NCI-H1105 (cell line): ENCODE measurements at regions not wholly inside any gene's neighbourhood (a gene's known extent, or its start where the extent isn't known, plus 50 kb on each side); places are given as distances from the start of the nearest gene placed in this dataset.
"Not testable (repeated sequence)": the region's sequence is repeated elsewhere in the genome, so short reads cannot be mapped to it uniquely, and the experiment has no call there.

Experiments used
- DNase-seq: peaks from one replicate; lab custom pipeline; 2025; lab: John Stamatoyannopoulos, UW

GRCh38 chr15:31221936-31222515 lies 104.6 kb upstream of the KLF13 start:
- DNase-seq, result no peak

- DNase-seq, result no peak
Measured at GRCh38 chr15:31222773-31223341, 103.8 kb upstream of the KLF13 start.

DNA sequence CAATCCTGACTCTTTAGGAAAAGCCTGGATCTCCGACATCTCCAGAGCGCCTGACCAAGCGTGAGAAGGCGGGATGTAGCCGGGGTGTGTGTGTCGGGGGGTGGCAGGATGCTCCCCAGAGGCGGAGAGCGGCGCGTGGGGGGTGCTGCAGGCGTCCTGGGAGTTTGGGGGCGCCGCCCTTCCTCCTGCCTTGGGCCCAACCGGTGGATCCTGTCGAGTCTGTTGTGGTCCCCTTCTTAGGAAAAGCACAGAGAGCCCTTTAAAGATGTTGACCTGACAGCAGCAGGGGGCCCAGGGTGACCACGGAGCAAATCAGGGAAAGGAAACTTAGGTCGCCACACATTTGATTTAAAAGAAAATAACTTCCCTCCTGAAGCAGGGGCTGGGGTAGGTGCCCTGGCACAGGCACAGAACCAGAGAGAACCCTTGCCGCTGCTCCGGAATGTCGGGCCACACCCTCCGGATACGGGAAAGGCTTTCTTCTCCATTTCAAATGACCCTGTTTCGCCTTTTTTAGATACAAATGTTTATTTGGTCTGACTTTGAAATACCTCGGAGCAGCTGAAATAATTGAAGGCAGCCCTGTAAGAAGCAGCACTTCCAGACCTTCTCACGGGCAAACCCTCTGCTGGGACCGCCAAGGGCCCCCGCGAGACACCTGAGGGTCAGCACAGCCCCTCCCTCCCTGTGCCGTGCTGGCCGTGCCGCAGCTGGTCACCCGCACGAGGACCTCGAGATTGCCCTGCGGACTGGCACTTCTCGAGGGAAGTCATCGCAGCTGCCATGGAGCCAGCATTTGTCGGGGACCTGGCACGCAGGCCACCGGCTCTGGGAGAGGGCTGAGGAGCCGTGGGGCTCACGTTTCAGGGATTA lies 102.9 kb upstream of the KLF13 start:
- no peak for DNase-seq

- DNase-seq, result not testable (repeated sequence)
Measured at GRCh38 chr15:31224661-31225060, 102.0 kb upstream of the KLF13 start.

DNA sequence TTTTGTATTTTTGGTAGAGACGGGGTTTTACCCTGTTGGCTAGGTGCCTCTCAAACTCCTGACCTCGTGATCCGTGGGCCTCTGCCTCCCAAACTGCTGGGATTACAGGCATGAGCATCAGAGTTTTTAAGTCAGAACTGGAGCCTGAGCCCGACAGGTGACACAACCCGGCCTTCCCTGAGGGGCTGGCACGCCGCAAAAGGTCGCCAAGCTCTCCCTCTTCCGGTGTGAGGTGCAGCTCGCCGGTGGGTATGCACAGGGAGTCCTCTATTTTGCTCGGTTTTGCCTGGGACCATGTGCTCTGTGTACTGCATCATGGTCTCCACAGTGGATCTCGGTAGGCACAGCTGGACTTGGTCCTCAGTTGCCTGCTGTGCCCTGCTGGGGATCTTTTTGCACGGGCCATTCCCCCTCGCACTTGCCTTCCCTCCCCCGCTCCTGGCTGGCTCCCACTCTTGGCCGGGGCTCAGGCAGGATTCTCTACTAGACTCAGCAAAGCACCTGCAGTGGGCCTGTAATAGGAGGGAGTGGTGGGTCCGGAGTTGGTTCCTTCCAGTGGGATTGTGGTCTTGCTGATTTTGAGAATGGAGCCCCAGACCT lies 101.2 kb upstream of the KLF13 start:
- no peak for DNase-seq

DNA sequence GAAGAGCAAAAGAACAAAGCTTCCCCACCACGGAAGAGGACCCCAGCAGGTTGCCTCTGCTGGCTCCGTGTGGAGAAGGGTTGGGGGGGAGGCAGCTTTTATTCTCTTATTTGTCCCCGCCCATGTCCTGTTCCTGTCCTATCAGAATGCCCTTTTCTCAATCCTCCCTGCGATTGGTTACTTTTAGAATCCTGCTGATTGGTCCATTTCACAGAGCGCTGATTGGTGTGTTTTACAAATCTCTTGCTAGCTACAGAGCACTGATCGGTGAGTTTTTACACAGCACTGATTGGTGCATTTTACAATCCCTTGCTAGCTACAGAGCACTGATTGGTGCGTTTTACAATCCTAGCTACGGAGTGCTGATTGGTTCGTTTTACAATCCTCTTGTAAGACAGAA lies 100.6 kb upstream of the KLF13 start:
- no peak for DNase-seq

DNA sequence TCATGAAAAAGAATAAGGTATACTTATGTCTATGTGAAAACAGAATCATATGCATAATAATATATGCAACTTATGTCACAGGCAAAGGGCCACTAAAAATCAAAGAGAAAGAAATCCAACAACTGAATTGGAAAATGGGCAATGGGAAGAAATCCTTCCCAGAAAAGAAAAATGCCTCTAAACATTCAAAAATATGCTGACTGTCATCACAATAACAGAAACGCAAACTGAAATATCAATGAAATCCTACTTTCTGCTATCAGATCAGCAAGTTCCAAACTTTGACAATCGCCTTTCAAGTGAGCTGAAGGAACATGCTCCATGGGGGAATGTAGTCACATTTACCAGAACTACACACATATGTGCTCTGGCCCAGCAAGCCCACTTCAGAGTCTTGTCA lies 99.4 kb upstream of the KLF13 start:
- DNase-seq, result no peak

GRCh38 chr15:31228011-31228484 lies 98.6 kb upstream of the KLF13 start:
- no peak for DNase-seq

GRCh38 chr15:31228980-31229826 lies 97.4 kb upstream of the KLF13 start:
- DNase-seq, result no peak

DNA sequence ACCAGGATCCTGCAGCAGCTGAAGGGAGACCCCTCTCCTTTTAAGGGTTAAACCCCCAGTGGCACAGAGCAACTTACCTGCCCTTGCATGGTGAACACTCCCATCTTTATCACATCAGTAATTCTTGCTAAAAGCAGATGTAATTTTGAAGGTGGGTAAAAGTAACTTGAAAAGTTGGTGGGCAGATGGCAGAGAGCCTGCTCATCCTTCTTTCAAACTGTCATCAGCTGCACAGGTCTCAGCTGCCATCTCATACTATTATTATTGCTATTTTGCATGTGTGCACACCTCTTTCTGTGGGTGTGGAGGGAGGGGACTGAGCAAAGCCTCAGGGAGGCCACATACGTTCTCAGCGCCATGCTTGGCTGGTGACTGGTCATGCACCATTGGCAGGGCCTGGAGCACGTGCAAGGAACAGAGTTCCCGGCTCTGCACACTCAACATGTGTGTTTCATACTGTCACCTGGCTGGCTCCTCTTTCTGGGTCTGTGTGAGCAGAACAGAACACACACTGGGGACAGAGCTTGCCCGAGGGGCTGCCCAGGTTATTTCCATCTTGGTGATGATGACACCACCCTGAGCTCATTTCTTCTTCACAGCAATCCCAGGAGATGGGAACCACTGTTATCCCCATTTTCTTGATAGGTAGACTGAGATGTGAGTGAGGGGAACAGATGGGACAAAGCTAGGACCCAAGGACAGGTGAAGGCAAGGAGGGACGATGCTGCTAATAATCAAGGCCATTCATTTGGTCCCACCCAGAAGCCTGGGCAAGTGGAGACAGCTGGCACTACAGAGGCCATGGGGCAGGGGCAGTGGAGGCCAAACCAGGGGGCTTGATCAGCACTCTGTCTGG lies 95.8 kb upstream of the KLF13 start:
- DNase-seq, result no peak

DNA sequence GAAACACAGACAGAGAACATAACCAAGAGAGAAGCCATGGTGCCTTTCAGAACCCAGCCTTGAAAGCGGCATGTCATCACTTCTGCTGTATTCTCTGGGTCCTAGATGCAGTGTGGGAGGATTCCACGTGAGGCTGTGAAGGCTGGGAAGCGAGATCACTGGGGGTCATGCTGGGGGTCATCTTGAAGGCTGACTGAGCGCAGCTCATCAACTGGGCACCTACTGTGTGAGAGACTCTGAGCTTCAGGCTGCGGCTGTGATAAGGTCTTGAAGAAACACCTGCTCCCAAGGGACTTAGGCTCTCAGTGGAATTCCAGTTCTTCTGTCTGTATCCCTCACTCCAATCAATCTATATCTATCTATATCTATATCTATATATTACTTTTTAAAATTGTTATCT lies 91.8 kb upstream of the KLF13 start:
- DNase-seq, result no peak

GRCh38 chr15:31235311-31236183 lies 91.1 kb upstream of the KLF13 start:
- DNase-seq, result peak; percentile 83

- DNase-seq, result peak; percentile 72
Measured at GRCh38 chr15:31236184-31237042, 90.2 kb upstream of the KLF13 start.

GRCh38 chr15:31237043-31237324 lies 89.7 kb upstream of the KLF13 start:
- no peak for DNase-seq

GRCh38 chr15:31238906-31239305 lies 87.7 kb upstream of the KLF13 start:
- DNase-seq, result no peak

DNA sequence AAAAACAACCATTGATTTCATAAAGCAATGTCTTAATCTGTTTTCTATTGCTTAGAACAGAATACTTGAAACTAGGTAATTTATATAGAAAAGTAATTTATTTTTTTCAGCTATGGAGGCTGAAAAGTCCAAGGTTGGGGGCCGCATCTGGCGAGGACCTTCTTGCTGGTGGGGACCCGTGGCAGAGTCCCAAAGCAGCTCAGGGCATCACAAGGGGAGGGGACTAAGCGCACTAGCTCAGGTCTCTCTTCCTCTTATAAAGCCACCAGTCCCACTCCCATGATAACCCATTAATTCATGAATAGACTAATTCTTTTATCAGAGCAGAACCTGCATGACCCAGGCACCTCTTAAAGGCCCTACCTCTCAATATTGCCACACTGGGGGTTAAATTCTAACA lies 87.2 kb upstream of the KLF13 start:
- no peak for DNase-seq

GRCh38 chr15:31241888-31242522 lies 84.6 kb upstream of the KLF13 start:
- no peak for DNase-seq

DNA sequence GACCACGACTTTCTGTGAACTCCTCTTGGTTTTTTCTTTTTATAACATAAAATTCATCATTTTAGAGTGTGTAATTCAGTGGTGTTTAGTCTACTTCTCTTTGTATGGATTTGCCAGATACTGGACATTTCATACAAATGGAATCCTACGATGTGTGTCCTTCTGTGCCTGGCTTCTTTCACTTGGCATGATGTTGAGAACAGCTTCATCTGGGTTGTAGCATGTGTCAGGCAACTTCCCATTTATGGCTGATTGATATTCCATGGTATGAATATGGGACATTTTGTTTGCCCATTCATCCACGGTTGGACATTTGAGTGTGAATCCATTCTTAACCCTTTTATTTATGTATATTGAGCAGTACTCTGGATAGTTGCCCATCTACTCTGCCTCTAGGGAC lies 82.7 kb upstream of the KLF13 start:
- DNase-seq, result no peak
